Aorta (tissue), 5 donors: ENCODE measurements at regions not wholly inside any gene's neighbourhood (a gene's known extent, or its start where the extent isn't known, plus 50 kb on each side); places are given as distances from the start of the nearest gene placed in this dataset.
"Not testable (repeated sequence)": the region's sequence is repeated elsewhere in the genome, so short reads cannot be mapped to it uniquely, and the experiment has no call there.

Experiments used
- ATAC-seq: fragments of 200-7000 bp; cut with Tn5 transposase; one replicate; pipeline ENCODE4 v1.9.1; 2022; ENCODE audit warnings: moderate library complexity; ENCODE audit not compliant: low FRiP score
- DNase-seq, 2 donors: peaks; one replicate each; pipeline ENCODE4 v3.0.0-alpha.2; 2020
- H3K27ac ChIP-seq, 2 donors: one replicate each; pipeline ENCODE4 v1.5.1; 2013; ENCODE audit warnings: low read length in 2 of 2, mild to moderate bottlenecking in 2 of 2, moderate library complexity in 2 of 2, control low read depth in 1 of 2, inconsistent platforms in 1 of 2, low read depth in 1 of 2
- H3K27me3 ChIP-seq, 2 donors: one replicate each; pipeline ENCODE4 v1.6.1; 2013; ENCODE audit warnings: control low read depth in 1 of 2, low read length in 1 of 2, mild to moderate bottlenecking in 1 of 2, moderate library complexity in 1 of 2; ENCODE audit not compliant: insufficient read depth in 2 of 2, control insufficient read depth in 1 of 2
- H3K36me3 ChIP-seq, 2 donors: one replicate each; pipeline ENCODE4 v1.6.1; 2013; ENCODE audit warnings: control low read depth in 1 of 2, low read length in 1 of 2, mild to moderate bottlenecking in 1 of 2; ENCODE audit not compliant: insufficient read depth in 2 of 2, control insufficient read depth in 1 of 2
- H3K4me1 ChIP-seq, 2 donors: one replicate each; pipeline ENCODE4 v1.6.1; 2013; ENCODE audit warnings: low read length in 2 of 2, control low read depth in 1 of 2, mild to moderate bottlenecking in 1 of 2, moderate library complexity in 1 of 2; ENCODE audit not compliant: insufficient read depth in 2 of 2, control insufficient read depth in 1 of 2
- H3K4me3 ChIP-seq, 2 donors: one replicate each; pipeline ENCODE4 v1.5.1; 2013; ENCODE audit warnings: low read length in 2 of 2, control low read depth in 1 of 2, mild to moderate bottlenecking in 1 of 2
- H3K9me3 ChIP-seq: one replicate; pipeline ENCODE4 v1.6.1; 2013; ENCODE audit warnings: mild to moderate bottlenecking, low read length; ENCODE audit not compliant: control insufficient read depth
- WGBS, 2 donors: extraction: QIAGEN DNeasy Blood & Tissue Kit; methylation state at CpG; one replicate each; pipeline ENCODE4 v1.1.7; 2013; 5-methylcytosine and 5-hydroxymethylcytosine counted together
- intact Hi-C, 2 donors: fragments of 100-400 bp; cut with DNase I; formaldehyde crosslinking; loops; one replicate each; pipeline versions ENCODE4 v1.14.2 to v1.15.0; 2022
- donor health status: healthy with polysubstance abuse.
- donor health status: Bipolar disorder and iron deficiency.
- donor health status: DM: no; HTN: no; CAD: no.
- donor health status: DM: no; HTN: no; CAD: no.
- donor health status: DM: yes; HTN: yes; CAD: no.

DNA sequence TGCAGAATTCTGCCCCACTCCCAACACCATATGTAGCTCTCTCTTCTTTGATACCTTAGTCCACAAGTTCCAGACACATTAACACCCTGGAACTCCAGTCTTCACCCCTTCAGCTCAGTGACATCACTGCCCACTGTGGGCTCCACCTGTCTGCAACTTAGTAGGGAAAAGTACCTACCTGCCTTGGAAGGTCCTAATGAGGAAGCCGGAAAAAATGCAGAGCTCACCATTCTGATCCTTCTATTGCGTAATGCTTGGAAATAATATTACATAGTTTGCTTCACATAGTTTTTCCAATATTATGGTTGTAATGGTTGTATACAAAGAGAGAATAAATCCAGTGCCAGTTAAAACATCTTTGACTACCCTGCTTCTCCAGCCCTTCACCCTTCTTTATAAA lies 738.4 kb downstream of the RNF144A start:
- intact Hi-C loops, result no loop called here
- H3K4me1 ChIP-seq, result no peaks in the 10 kb centered on the region
- no peak overlapping the region for H3K4me3 ChIP-seq
- peaks cover 2% of the 10 kb centered on the region for H3K9me3 ChIP-seq
- WGBS, 2 donors, result 97 to 100% methylated on average over 2 of the region's 2 CpGs
- no peak for ATAC-seq
- no peak overlapping the region for H3K27ac ChIP-seq
- no peak for DNase-seq
- H3K27me3 ChIP-seq, result no peaks in the 10 kb centered on the region
- H3K36me3 ChIP-seq, result no peaks in the 10 kb centered on the region

DNA sequence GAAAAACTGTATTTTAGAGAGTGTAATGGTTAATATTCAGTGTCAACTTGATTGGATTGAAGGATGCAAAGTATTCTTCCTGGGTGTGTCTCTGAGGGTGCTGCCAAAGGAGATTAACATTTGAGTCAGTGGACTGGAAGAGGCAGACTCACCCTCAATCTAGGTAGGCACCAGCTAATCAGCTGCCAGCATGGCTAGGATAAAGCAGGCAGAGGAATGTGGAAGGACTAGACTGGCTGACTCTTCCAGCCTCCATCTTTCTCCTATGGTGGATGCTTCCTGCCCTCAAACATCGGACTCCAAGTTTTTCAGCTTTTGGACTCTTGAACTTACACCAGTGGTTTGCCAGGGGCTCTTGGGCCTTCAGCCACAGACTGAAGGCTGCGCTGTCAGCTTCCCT lies 740.3 kb downstream of the RNF144A start:
- 94 to 98% methylated on average over 2 of the region's 2 CpGs for WGBS, 2 donors
- intact Hi-C loops, ATAC-seq, H3K4me3 ChIP-seq, DNase-seq, H3K4me1 ChIP-seq, H3K36me3 ChIP-seq, H3K27me3 ChIP-seq, H3K9me3 ChIP-seq, H3K27ac ChIP-seq: not testable (repeated sequence)

DNA sequence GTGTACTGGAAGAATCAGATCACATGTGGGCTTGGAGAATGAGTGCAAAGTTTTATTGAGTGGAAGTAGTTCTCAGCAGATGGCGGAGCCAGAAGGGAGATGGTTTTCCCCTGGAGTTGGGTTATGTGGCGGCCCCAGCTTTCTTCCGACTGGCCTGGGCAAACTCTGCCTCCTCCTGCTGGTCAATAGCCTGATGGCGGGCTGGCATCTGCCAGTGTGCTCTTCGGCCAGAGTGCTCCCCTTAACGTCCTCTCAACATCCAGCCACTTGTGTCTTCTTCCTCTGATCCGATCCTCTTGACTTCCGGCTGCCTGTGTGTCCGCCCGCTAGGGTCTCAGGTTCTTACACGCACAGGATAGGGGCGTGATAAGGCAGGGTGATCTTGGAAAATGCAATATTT lies 741.3 kb downstream of the RNF144A start:
- 91 to 97% methylated on average over 12 of the region's 12 CpGs for WGBS, 2 donors
- no peaks in the 10 kb centered on the region for H3K36me3 ChIP-seq
- no peaks in the 10 kb centered on the region for H3K27me3 ChIP-seq

DNA sequence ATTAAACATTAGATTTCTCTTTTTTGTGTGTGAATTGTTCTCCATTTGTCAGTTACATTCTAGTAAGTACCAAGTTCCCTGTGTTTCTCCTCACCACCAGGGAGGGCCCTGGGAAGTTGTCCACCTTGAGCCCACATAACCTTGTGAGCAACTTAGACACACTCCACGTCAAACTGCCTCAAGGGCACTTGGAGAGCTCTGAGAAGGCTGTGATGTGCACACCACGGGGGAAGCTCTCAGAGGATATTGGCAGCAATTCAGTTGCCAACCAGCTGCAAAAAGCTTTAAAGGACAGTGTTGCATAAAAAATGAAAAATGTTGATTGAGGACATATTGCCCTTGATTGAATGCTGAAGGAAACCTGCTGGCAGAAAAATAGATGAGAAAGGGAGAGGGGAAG lies 743.6 kb downstream of the RNF144A start:
- intact Hi-C loops, result no loop called here

More for the DNA sequence above, 741.3 kb downstream of the RNF144A start:
- Histone ChIP-seq H3K4me3 (no peak overlapping the region), H3K4me1 (no peaks in the 10 kb centered on the region), H3K27ac (no peak overlapping the region), H3K9me3 (peaks cover 1% of the 10 kb centered on the region)
- intact Hi-C loops, result no loop called here
- no peak for ATAC-seq
- DNase-seq, result no peak

DNA sequence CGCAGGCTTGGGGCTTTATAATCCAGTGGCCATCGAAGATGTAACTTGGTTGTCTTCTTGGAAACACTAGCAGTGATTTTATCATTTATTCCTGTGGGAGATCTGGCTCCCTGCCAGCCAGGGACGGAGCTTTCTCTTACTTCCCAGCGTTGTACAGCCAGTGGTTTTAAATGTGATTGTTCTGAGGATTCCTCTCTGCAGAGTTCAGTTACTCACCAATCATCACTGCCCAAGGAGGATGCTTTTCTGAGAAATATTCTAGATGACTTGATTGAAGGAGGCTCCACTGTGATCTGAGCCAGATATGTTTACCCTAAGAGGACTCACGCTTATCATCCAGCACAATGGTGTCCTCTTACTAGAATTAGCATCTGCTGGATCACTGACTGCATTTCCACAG lies 744.3 kb downstream of the RNF144A start:
- H3K4me1 ChIP-seq, result no peaks in the 10 kb centered on the region
- H3K36me3 ChIP-seq, result no peaks in the 10 kb centered on the region
- WGBS, 2 donors, result 51 to 61% methylated on average over 5 of the region's 5 CpGs
- no peak overlapping the region for H3K27ac ChIP-seq
- no peaks in the 10 kb centered on the region for H3K9me3 ChIP-seq
- no peaks in the 10 kb centered on the region for H3K27me3 ChIP-seq
- H3K4me3 ChIP-seq, result no peak overlapping the region
- intact Hi-C loops, result no loop called here
- ATAC-seq (no peak), DNase-seq (no peak)

More for the DNA sequence above, 743.6 kb downstream of the RNF144A start:
- WGBS, 2 donors, result 75% methylated on average over 2 of the region's 2 CpGs
- H3K9me3 ChIP-seq, result no peaks in the 10 kb centered on the region
- no peak overlapping the region for H3K27ac ChIP-seq
- H3K27me3 ChIP-seq, result no peaks in the 10 kb centered on the region
- H3K4me1 ChIP-seq, result no peaks in the 10 kb centered on the region
- H3K36me3 ChIP-seq, result no peaks in the 10 kb centered on the region
- DNase-seq (no peak), ATAC-seq (no peak)
- H3K4me3 ChIP-seq, result no peak overlapping the region

DNA sequence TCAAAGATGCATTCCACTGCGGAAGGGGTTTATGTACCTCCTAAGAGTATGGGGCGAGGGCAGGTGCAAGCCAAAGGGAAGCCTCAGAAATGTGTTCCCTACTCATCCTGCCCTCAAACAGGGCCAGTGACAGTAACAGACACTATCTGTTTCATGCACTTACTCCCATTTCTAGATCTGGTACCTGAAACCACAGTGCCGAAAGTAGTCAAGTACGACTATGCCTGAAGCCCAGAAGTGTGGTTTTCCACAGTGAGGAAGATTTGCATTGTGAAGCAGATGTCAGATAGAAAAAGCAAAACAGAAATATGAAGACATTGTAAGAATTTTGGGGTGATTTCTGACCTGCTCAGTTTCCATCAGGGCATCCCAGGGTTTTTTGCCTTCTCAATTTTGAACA lies 748.7 kb downstream of the RNF144A start:
- no peak overlapping the region for H3K27ac ChIP-seq
- no peak for DNase-seq
- no peaks in the 10 kb centered on the region for H3K9me3 ChIP-seq
- no peak for ATAC-seq
- H3K27me3 ChIP-seq, result no peaks in the 10 kb centered on the region
- 98 to 99% methylated on average over 4 of the region's 4 CpGs for WGBS, 2 donors
- intact Hi-C loops, result no loop called here
- H3K4me1 ChIP-seq, result no peaks in the 10 kb centered on the region
- no peaks in the 10 kb centered on the region for H3K36me3 ChIP-seq
- no peak overlapping the region for H3K4me3 ChIP-seq

DNA sequence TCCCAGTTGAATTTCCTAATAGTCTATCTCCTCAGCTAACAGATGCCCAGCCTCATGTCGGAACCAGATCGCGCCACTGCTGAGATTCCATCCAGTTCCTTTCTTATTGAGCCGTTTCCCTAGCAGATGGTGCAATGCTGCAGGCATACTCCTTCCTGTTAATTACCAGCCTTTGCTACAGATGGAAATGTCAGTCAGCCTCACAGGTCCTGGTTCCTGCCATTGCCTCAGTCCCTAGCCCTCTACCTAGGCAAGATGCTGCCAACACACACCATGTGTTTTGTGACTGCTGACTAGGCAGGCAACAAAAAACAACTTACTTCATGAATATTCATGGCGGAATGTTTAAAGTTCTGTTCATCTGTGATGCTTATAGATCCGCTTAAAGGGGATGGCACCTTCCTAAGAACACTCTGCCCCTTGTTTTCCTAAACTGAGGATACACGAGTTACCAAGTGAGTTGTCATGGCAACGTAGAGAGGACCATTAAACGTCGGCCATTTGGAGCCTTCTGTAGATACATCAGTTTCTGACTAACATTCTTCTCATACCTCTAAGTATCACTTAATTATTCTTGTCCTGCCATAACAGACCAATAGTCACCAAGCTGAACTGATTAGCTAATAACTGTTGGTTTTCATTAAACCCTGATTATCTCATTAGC lies 749.5 kb downstream of the RNF144A start:
- no peak overlapping the region for H3K4me3 ChIP-seq
- no peaks in the 10 kb centered on the region for H3K27me3 ChIP-seq
- no peak overlapping the region for H3K27ac ChIP-seq
- ATAC-seq (no peak), DNase-seq (no peak)
- 71 to 81% methylated on average over 10 of the region's 10 CpGs for WGBS, 2 donors
- H3K36me3 ChIP-seq, result no peaks in the 10 kb centered on the region
- intact Hi-C loops, result no loop called here
- no peaks in the 10 kb centered on the region for H3K4me1 ChIP-seq
- H3K9me3 ChIP-seq, result no peaks in the 10 kb centered on the region

DNA sequence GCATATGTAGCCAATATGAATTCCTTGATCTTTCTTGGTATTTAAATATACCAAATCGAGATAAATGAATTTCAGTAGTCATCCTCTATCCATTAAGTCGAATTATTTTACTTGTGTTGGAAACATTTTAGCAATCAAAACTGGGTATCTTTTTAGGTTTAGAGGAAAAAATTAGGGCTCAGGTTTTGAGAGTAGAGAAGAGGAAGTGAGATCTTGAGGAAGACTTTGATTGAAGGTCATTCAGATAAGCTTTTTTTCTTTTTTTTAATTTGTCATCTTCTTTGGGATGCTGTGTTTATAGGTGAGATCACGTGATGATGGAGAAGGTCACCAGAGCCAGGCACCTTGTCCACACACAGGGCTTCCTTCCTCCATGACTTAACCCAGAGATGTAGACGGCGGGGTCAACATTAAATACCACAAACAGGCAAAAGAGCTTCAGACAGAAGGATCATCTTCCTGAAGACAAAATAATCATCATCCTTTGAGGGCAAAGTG lies 750.1 kb downstream of the RNF144A start:
- no peak overlapping the region for H3K4me3 ChIP-seq
- no peaks in the 10 kb centered on the region for H3K27me3 ChIP-seq
- DNase-seq (no peak), ATAC-seq (no peak)
- no peaks in the 10 kb centered on the region for H3K36me3 ChIP-seq
- no peaks in the 10 kb centered on the region for H3K4me1 ChIP-seq
- WGBS, 2 donors, result 93% methylated on average over 5 of the region's 5 CpGs
- H3K27ac ChIP-seq, result no peak overlapping the region
- intact Hi-C loops, result no loop called here
- no peaks in the 10 kb centered on the region for H3K9me3 ChIP-seq

DNA sequence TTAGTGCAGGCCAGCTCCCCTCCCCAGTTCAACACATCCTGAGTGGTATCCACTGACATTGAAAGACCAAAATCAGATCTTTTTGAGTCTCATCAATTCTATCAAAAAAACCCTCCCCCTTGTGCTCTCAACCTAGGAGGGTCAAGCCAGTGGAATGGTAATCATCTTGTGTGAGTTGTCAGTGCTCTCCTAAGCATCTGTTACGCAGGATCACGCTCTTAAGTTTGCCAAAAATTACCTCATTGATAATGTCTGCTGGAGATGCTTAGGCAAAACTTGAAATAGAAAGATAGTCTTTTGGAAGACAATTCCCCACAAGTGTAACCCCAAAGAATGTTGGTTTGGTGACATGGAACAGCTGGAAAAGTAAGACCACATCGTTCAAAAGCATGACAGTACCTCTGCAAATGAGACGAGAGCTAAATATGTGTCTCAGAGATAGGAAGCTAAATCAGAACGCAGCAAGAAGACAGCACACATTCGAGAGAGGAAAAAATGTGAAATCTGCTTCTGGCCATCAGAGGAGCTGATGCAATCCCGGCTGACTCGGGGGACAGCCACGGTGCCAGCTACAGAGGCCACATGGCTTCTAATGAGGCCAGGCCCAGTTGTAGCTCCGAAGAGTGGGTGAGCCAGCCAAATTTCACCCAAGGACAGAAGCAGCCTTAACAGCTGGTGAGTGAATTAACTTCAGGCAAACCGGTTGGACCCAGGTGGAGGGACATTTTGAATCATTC lies 753.9 kb downstream of the RNF144A start:
- 68 to 77% methylated on average over 11 of the region's 11 CpGs for WGBS, 2 donors
- Histone ChIP-seq H3K4me1 (no peaks in the 10 kb centered on the region), H3K27me3 (no peaks in the 10 kb centered on the region), H3K4me3 (no peak overlapping the region), H3K9me3 (no peaks in the 10 kb centered on the region), H3K36me3 (no peaks in the 10 kb centered on the region), H3K27ac (no peak overlapping the region)
- peak; percentile 72 for ATAC-seq
- intact Hi-C loops, result no loop called here
- DNase-seq, result peak in 1 of 2 donors; percentile 54
